ENCODE measurements at regions not wholly inside any gene's neighbourhood (a gene's known extent, or its start where the extent isn't known, plus 50 kb on each side); places are given as distances from the start of the nearest gene placed in this dataset.
"Not testable (repeated sequence)": the region's sequence is repeated elsewhere in the genome, so short reads cannot be mapped to it uniquely, and the experiment has no call there.

GRCh38 chr3:150336363-150336762 is 71.7 kb upstream of the TSC22D2 start:
- not testable (repeated sequence) for H3K27ac Mint-ChIP-seq; H3K9me3 Mint-ChIP-seq; H3K4me1 Mint-ChIP-seq (ENCODE audit: low read depth in 2 of 2); ATAC-seq; H3K36me3 Mint-ChIP-seq; H3K4me3 Mint-ChIP-seq; DNase-seq (ENCODE audit: low spot score)
- peaks cover 23% of the 10 kb centered on the region in 2 donors for H3K27me3 Mint-ChIP-seq

- H3K27ac Mint-ChIP-seq: no peak overlapping the region
- DNase-seq (ENCODE audit: low spot score) (no peak), ATAC-seq (no peak)
- no peaks in the 10 kb centered on the region for H3K4me1 Mint-ChIP-seq (ENCODE audit: low read depth in 2 of 2)
- H3K4me3 Mint-ChIP-seq: no peak overlapping the region
- peaks cover 23% of the 10 kb centered on the region in 2 donors for H3K27me3 Mint-ChIP-seq
- no peaks in the 10 kb centered on the region for H3K9me3 Mint-ChIP-seq
- no peaks in the 10 kb centered on the region for H3K36me3 Mint-ChIP-seq
These were observed 72.5 kb upstream of the TSC22D2 start for GRCh38 chr3:150335631-150336030.

- DNase-seq (ENCODE audit: low spot score): no peak
- H3K36me3 Mint-ChIP-seq: no peaks in the 10 kb centered on the region
- H3K4me3 Mint-ChIP-seq: no peak overlapping the region
- H3K4me1 Mint-ChIP-seq (ENCODE audit: low read depth in 2 of 2): peaks cover 0 to 2% of the 10 kb centered on the region in 2 donors
- peaks cover 21 to 27% of the 10 kb centered on the region in 2 donors for H3K27me3 Mint-ChIP-seq
- no peaks in the 10 kb centered on the region for H3K9me3 Mint-ChIP-seq
- no peak overlapping the region for H3K27ac Mint-ChIP-seq
- no peak for ATAC-seq
These were observed 73.1 kb upstream of the TSC22D2 start for GRCh38 chr3:150334974-150335373.

- DNase-seq (ENCODE audit: low spot score): no peak
- H3K4me3 Mint-ChIP-seq: no peak overlapping the region
- no peaks in the 10 kb centered on the region for H3K9me3 Mint-ChIP-seq
- H3K27ac Mint-ChIP-seq: no peak overlapping the region
- H3K36me3 Mint-ChIP-seq: no peaks in the 10 kb centered on the region
- no peak for ATAC-seq
- peaks cover 19 to 24% of the 10 kb centered on the region in 2 donors for H3K27me3 Mint-ChIP-seq
- peaks cover 4 to 8% of the 10 kb centered on the region in 2 donors for H3K4me1 Mint-ChIP-seq (ENCODE audit: low read depth in 2 of 2)
These were observed 74.6 kb upstream of the TSC22D2 start for GRCh38 chr3:150333477-150333876.

- Mint-ChIP-seq H3K27ac (no peak overlapping the region), H3K4me3 (no peak overlapping the region), H3K4me1 (ENCODE audit: low read depth in 2 of 2) (peaks cover 4 to 8% of the 10 kb centered on the region in 2 donors), H3K27me3 (peaks cover 20 to 23% of the 10 kb centered on the region in 2 donors), H3K36me3 (no peaks in the 10 kb centered on the region), H3K9me3 (no peaks in the 10 kb centered on the region)
- DNase-seq (ENCODE audit: low spot score): no peak
- ATAC-seq: no peak
These were observed 76.0 kb upstream of the TSC22D2 start for GRCh38 chr3:150331978-150332568.

GRCh38 chr3:150330872-150331271 is 77.2 kb upstream of the TSC22D2 start:
- Mint-ChIP-seq H3K4me1 (ENCODE audit: low read depth in 2 of 2) (peaks cover 4 to 8% of the 10 kb centered on the region in 2 donors), H3K27me3 (peaks cover 18 to 25% of the 10 kb centered on the region in 2 donors), H3K4me3 (no peak overlapping the region), H3K9me3 (no peaks in the 10 kb centered on the region), H3K27ac (no peak overlapping the region), H3K36me3 (no peaks in the 10 kb centered on the region)
- ATAC-seq (no peak), DNase-seq (ENCODE audit: low spot score) (no peak)

GRCh38 chr3:150330174-150330573 is 77.9 kb upstream of the TSC22D2 start:
- Mint-ChIP-seq H3K9me3 (no peaks in the 10 kb centered on the region), H3K27ac (no peak overlapping the region), H3K4me1 (ENCODE audit: low read depth in 2 of 2) (peaks cover 4 to 8% of the 10 kb centered on the region in 2 donors), H3K36me3 (no peaks in the 10 kb centered on the region), H3K27me3 (peaks cover 22 to 30% of the 10 kb centered on the region in 2 donors), H3K4me3 (no peak overlapping the region)
- no peak for DNase-seq (ENCODE audit: low spot score)
- ATAC-seq: no peak

GRCh38 chr3:150329408-150329807 is 78.7 kb upstream of the TSC22D2 start:
- Mint-ChIP-seq H3K4me1 (ENCODE audit: low read depth in 2 of 2) (peaks cover 4 to 8% of the 10 kb centered on the region in 2 donors), H3K36me3 (no peaks in the 10 kb centered on the region), H3K27me3 (peaks cover 22 to 36% of the 10 kb centered on the region in 2 donors), H3K4me3 (no peak overlapping the region), H3K9me3 (no peaks in the 10 kb centered on the region), H3K27ac (no peak overlapping the region)
- ATAC-seq: peak in 1 of 2 donors; percentile 40
- no peak for DNase-seq (ENCODE audit: low spot score)

- no peaks in the 10 kb centered on the region for H3K9me3 Mint-ChIP-seq
- ATAC-seq (no peak), DNase-seq (ENCODE audit: low spot score) (no peak)
- no peaks in the 10 kb centered on the region for H3K36me3 Mint-ChIP-seq
- no peak overlapping the region for H3K27ac Mint-ChIP-seq
- peaks cover 4 to 8% of the 10 kb centered on the region in 2 donors for H3K4me1 Mint-ChIP-seq (ENCODE audit: low read depth in 2 of 2)
- peaks cover 23 to 36% of the 10 kb centered on the region in 2 donors for H3K27me3 Mint-ChIP-seq
- H3K4me3 Mint-ChIP-seq: no peak overlapping the region
These were observed 79.5 kb upstream of the TSC22D2 start for GRCh38 chr3:150328654-150329040.

GRCh38 chr3:150327678-150328653 is 80.1 kb upstream of the TSC22D2 start:
- no peak for ATAC-seq
- no peaks in the 10 kb centered on the region for H3K9me3 Mint-ChIP-seq
- DNase-seq (ENCODE audit: low spot score): no peak
- peaks cover 4 to 8% of the 10 kb centered on the region in 2 donors for H3K4me1 Mint-ChIP-seq (ENCODE audit: low read depth in 2 of 2)
- no peak overlapping the region for H3K27ac Mint-ChIP-seq
- no peak overlapping the region for H3K4me3 Mint-ChIP-seq
- no peaks in the 10 kb centered on the region for H3K36me3 Mint-ChIP-seq
- H3K27me3 Mint-ChIP-seq: peaks cover 25 to 36% of the 10 kb centered on the region in 2 donors

GRCh38 chr3:150324788-150325187 is 83.3 kb upstream of the TSC22D2 start:
- H3K27me3 Mint-ChIP-seq: peaks cover 28 to 34% of the 10 kb centered on the region in 2 donors

GRCh38 chr3:150324245-150324644 is 83.9 kb upstream of the TSC22D2 start:
- Mint-ChIP-seq H3K4me3 (no peak overlapping the region), H3K4me1 (ENCODE audit: low read depth in 2 of 2) (no peaks in the 10 kb centered on the region), H3K9me3 (no peaks in the 10 kb centered on the region), H3K27ac (no peak overlapping the region), H3K36me3 (no peaks in the 10 kb centered on the region), H3K27me3 (peaks cover 25 to 33% of the 10 kb centered on the region in 2 donors)
- DNase-seq (ENCODE audit: low spot score) (no peak), ATAC-seq (no peak)

More at GRCh38 chr3:150324788-150325187, 83.3 kb upstream of the TSC22D2 start:
- Mint-ChIP-seq H3K27ac (no peak overlapping the region), H3K4me1 (ENCODE audit: low read depth in 2 of 2) (peaks cover 4% of the 10 kb centered on the region in 2 donors), H3K36me3 (no peaks in the 10 kb centered on the region), H3K9me3 (no peaks in the 10 kb centered on the region), H3K4me3 (no peak overlapping the region)
- no peak for ATAC-seq
- DNase-seq (ENCODE audit: low spot score): no peak

- H3K27me3 Mint-ChIP-seq: peaks cover 25 to 33% of the 10 kb centered on the region in 2 donors
- no peaks in the 10 kb centered on the region for H3K36me3 Mint-ChIP-seq
- H3K27ac Mint-ChIP-seq: no peak overlapping the region
- H3K4me1 Mint-ChIP-seq (ENCODE audit: low read depth in 2 of 2): no peaks in the 10 kb centered on the region
- ATAC-seq (no peak), DNase-seq (ENCODE audit: low spot score) (no peak)
- no peak overlapping the region for H3K4me3 Mint-ChIP-seq
- H3K9me3 Mint-ChIP-seq: no peaks in the 10 kb centered on the region
These were observed 84.3 kb upstream of the TSC22D2 start for GRCh38 chr3:150323770-150324169.

GRCh38 chr3:150323091-150323490 is 85.0 kb upstream of the TSC22D2 start:
- peaks cover 24 to 36% of the 10 kb centered on the region in 2 donors for H3K27me3 Mint-ChIP-seq
- not testable (repeated sequence) for H3K36me3 Mint-ChIP-seq; DNase-seq (ENCODE audit: low spot score); ATAC-seq; H3K4me3 Mint-ChIP-seq; H3K4me1 Mint-ChIP-seq (ENCODE audit: low read depth in 2 of 2); H3K27ac Mint-ChIP-seq; H3K9me3 Mint-ChIP-seq
